ENCODE measurements at regions not wholly inside any gene's neighbourhood (a gene's known extent, or its start where the extent isn't known, plus 50 kb on each side); places are given as distances from the start of the nearest gene placed in this dataset.

DNA sequence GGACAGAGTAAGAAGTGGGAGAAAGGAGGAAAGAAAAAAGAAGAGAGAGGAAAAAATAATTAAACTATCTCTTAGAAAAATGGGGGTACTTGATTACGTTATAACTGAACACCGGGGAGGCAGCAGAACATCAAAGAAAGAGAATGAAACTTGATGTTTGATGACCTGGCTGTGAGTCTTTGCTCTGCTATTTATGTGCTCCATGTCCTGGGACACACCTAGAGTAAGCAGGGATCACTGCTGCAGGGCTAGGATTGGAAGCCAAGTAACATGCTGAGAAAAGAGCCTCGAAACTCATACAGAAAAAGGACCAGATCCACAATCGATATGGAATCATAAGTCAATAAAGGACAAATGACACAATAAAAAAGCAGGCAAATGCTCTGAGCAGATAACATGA, 56.7 kb upstream of the COL13A1 start:
- TF ChIP-seq, protein P1, sequence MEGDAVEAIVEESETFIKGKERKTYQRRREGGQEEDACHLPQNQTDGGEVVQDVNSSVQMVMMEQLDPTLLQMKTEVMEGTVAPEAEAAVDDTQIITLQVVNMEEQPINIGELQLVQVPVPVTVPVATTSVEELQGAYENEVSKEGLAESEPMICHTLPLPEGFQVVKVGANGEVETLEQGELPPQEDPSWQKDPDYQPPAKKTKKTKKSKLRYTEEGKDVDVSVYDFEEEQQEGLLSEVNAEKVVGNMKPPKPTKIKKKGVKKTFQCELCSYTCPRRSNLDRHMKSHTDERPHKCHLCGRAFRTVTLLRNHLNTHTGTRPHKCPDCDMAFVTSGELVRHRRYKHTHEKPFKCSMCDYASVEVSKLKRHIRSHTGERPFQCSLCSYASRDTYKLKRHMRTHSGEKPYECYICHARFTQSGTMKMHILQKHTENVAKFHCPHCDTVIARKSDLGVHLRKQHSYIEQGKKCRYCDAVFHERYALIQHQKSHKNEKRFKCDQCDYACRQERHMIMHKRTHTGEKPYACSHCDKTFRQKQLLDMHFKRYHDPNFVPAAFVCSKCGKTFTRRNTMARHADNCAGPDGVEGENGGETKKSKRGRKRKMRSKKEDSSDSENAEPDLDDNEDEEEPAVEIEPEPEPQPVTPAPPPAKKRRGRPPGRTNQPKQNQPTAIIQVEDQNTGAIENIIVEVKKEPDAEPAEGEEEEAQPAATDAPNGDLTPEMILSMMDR (IDR thresholded peaks at IDR 0.05), result no peak
- no peak for TF ChIP-seq POLR2AphosphoS5 (IDR thresholded peaks at IDR 0.05; ENCODE audit: insufficient read depth in 1 of 2, low read depth in 1 of 2)

All from vagina (tissue), 2 donors.